CD4-positive, alpha-beta T cell treated with Interleukin-4 for 4 hours (primary cell): ENCODE measurements at regions not wholly inside any gene's neighbourhood (a gene's known extent, or its start where the extent isn't known, plus 50 kb on each side); places are given as distances from the start of the nearest gene placed in this dataset.

Experiments used
- DNase-seq: peaks from one replicate; pipeline ENCODE4 v3.0.0-alpha.2; 2020

GRCh38 chr18:34159691-34160185, 65.0 kb downstream of the NOL4 start:
- DNase-seq = no peak

- no peak for DNase-seq
These were observed 65.6 kb downstream of the NOL4 start for GRCh38 chr18:34158881-34159690.

- DNase-seq = no peak
These were observed 71.0 kb downstream of the NOL4 start for GRCh38 chr18:34153711-34154110.

DNA sequence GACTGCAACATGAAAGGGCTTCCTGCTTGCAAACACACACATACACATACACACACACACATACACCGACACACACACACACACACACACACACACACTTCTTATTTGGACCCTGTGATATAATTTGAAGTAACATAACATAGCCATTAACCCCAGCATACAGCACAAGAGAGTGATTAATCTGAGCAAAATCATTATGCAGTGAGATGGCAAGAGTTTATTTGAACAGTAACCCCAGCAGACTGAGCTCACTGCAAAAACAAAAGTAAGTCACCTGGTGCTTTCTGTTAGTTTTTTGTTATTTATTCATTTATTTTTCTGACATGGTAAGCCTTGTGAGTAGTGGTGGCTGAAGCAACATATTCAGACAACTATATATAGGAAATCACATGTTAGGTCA, 93.7 kb downstream of the NOL4 start:
- no peak for DNase-seq

DNA sequence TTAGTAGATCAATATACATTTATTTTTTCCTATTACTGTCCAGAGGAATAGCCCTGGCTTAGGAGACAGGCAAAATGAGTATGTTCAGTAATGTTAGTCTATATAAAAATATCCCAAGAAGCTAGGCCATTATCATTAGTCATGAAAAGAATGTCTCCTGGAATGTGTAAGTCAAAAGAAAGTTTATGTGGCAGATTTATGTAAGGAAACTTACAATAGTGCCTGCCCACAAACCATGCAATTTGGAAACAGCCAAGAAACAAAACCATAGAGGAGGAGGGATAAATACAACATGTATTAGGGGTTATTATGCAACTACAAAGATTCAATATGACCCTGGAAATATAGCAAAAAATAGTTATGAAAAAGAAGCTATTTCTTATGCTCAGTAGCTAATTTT, 96.3 kb downstream of the NOL4 start:
- no peak for DNase-seq

- DNase-seq = no peak
These were observed 98.6 kb downstream of the NOL4 start for GRCh38 chr18:34126121-34126520.

- DNase-seq = peak; percentile 6
These were observed 101.9 kb downstream of the NOL4 start for GRCh38 chr18:34122724-34123334.

DNA sequence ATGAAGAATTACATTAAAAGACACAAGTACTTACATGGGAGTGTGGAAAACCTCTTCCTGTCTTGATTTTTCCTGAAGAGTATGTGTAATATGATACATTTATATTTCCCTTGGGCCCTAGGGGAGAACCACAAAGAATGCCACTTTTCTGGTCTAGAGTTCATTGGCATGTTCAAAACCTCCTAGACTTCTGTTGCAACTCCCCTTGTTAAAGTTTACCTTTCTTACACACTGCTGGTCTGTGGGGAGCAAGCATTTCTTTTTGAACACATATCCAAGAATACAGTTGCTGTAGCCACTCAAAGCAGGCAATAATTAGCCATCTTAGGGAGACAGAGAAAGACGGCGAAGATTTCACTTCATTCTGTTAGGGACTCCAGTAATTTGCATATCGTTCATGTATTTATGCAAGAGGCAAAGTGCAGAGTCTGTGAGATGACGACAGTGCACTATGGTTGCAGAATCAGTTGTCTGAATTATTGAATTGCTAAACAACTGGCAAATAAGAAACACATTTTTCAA, 103.5 kb downstream of the NOL4 start:
- no peak for DNase-seq

GRCh38 chr18:34120294-34120693, 104.4 kb downstream of the NOL4 start:
- no peak for DNase-seq

- DNase-seq = no peak
These were observed 107.4 kb downstream of the NOL4 start for GRCh38 chr18:34117319-34117718.

DNA sequence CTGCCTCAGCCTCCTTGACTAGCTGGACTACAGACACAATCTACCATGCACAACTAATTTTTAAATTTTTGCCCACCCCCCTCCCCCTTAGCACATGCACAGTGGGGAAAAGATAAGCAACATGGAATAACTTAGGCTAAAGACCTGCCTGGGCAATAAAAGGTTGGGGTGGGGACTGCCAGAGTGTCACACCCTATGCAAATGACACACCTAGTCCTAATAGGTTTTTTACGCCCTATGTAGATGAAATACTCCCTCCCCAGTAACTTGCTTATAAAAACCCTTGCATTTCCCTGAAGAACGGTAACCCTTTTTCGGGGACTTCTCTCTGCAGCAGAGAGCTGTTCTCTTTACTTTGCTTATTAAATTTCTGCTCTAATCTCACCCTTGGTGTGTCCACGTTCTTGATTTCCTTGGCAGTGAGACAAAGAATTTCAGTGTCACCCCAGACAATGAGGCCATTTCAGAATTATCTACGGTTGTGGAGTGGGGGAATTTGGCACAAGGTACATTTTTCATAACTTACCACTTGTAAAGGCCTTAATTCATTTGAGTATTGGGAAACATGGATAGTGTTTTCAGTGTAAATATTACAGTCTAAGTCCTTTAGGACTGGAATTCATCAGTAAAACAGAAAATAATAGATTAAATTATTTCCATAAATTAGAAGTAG, 109.2 kb downstream of the NOL4 start:
- no peak for DNase-seq

DNA sequence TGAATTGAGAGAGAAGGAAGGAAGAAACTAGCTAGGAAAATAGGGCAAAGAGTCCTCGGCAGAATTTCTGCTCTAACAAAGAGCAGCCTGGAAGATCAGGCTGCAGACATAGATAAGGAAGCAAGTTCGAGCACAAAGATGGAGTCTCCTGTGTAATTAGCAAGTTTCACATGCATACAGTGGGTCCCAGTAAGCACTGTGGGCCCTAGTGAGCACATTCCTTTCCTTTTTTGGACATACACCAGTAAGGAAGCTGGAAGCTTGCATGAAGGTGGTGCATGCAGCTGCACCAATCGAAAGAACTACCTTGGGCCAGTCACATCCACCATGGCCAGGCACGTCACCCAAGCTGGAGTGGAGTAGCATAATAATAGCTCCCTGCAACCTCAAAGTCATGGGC, 109.7 kb downstream of the NOL4 start:
- DNase-seq = no peak

GRCh38 chr18:34108206-34108605, 116.5 kb downstream of the NOL4 start:
- DNase-seq = no peak

DNA sequence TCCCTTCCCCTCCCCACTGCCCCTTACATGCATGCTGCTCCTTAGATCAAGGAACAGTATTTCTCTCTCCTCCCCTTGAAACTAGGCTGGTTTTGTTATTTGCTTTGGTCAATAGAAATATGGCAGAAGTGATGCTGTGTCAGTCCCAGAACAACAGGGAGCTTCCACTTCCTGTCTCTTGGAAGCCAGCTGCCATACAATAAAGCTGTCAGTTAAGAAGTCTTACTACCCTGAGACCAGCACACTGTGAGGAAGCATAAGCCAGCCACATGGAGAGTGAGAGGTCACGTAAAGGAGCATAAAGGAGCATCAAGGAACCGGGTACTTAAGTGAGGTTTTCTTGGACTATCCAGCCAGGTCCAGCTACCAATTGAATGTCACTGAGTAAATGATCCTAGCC, 126.6 kb downstream of the NOL4 start:
- DNase-seq = no peak

DNA sequence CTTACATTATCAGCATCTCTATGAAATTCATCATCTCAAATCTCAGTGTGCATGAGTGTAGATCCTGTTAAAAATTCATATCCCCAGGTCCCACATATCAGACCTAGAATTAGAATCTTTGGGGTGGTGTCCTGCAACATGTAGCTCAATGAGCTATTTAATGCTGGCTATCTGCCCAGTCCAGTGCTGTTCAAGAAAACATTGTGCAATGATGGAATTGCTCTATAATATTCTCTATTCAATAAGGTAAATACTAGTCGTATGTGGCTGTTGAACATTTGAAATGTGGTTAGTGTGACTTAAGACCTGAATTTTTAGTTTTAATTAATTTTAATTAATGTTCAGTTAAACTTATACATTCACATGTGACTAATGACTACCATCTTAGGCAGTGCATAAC, 127.4 kb downstream of the NOL4 start:
- no peak for DNase-seq

- DNase-seq = no peak
These were observed 130.6 kb downstream of the NOL4 start for GRCh38 chr18:34094148-34094547.

GRCh38 chr18:34092796-34093195, 131.9 kb downstream of the NOL4 start:
- DNase-seq = no peak

- no peak for DNase-seq
These were observed 138.3 kb downstream of the NOL4 start for GRCh38 chr18:34086370-34086769.

GRCh38 chr18:34085140-34085739, 139.5 kb downstream of the NOL4 start:
- DNase-seq = no peak

DNA sequence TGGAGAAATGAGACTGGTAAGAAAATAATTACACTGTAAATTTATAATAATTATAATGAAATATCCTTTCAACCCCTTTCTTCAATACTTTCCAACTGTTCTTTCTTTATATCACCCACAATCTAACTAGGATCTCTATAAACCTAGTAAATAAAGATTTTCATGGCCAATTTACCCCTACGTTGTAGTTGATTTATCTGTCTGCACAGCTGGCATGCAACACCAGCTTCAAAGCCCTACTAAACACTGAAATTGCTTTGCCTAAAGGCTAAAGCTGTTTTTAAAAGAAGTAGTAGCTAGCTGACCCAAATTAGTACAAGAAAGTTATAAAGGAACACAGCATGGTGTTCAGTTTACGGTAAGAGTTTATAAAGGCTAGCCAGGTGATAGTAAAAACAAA, 140.1 kb downstream of the NOL4 start:
- no peak for DNase-seq

DNA sequence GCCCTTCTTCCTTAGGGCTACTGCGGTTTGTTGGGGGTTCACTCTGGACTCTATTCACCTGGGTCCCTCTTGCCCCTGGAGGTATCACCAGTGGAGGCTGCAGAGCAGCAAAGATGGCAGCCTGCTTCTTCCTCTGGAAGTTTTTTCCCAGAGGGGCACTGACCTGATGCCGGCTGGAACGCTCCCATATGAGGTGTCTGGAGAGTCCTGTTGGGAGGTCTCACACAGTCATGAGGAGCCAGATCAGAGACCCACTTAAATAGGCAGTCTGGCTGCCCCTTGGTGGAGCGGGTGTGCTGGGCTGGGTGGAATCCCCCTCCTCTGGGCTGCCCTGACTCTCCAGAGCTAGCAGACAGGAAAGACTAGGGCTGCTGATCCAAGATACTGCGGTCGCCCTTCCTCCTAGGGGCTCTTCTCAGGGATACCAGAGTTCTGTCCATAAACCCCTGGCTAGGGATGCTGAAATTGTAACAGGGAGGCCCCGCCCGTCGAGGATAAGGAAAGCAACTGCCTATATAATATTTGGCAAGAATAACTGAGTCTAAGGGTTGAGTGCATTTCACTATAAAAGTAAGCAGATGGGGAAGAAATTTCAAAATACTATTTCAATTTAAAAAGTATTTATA, 140.7 kb downstream of the NOL4 start:
- no peak for DNase-seq

- no peak for DNase-seq
These were observed 147.1 kb downstream of the NOL4 start for GRCh38 chr18:34077599-34077998.
